ENCODE measurements at regions not wholly inside any gene's neighbourhood (a gene's known extent, or its start where the extent isn't known, plus 50 kb on each side); places are given as distances from the start of the nearest gene placed in this dataset.

DNA sequence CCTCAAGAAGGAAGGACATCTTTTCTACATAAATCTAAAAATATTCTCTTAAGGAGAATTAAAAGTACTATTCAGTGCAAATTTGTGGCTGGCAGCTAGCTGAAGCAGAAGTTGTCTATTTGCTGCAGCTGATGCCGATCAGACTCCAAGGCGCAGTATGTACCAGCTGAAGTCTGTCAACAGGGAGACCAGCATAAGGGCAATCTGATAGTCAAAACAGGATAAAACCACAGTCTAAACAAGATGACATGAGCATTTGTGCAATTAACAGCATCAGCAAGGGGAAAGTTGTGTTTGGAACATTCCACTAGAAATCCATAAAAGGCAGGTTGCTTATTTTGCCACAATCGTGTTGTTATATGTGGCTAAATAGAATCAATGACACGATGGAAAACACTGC, 198.2 kb upstream of the ROBO2 start:
- TF ChIP-seq, protein P1, sequence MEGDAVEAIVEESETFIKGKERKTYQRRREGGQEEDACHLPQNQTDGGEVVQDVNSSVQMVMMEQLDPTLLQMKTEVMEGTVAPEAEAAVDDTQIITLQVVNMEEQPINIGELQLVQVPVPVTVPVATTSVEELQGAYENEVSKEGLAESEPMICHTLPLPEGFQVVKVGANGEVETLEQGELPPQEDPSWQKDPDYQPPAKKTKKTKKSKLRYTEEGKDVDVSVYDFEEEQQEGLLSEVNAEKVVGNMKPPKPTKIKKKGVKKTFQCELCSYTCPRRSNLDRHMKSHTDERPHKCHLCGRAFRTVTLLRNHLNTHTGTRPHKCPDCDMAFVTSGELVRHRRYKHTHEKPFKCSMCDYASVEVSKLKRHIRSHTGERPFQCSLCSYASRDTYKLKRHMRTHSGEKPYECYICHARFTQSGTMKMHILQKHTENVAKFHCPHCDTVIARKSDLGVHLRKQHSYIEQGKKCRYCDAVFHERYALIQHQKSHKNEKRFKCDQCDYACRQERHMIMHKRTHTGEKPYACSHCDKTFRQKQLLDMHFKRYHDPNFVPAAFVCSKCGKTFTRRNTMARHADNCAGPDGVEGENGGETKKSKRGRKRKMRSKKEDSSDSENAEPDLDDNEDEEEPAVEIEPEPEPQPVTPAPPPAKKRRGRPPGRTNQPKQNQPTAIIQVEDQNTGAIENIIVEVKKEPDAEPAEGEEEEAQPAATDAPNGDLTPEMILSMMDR (IDR thresholded peaks at IDR 0.05), result no peak
- TF ChIP-seq POLR2A (IDR thresholded peaks at IDR 0.05), result no peak

Measured in testis (tissue), 2 donors.